Panc1 (cell line): ENCODE measurements at regions not wholly inside any gene's neighbourhood (a gene's known extent, or its start where the extent isn't known, plus 50 kb on each side); places are given as distances from the start of the nearest gene placed in this dataset.

Experiments
- ATAC-seq: fragments of 200-7000 bp; cut with Tn5 transposase; 2 replicates; pipeline ENCODE4 v1.9.1; 2020; ENCODE audit warnings: mild to moderate bottlenecking, moderate library complexity
- BruUV-seq: library from RNA; stranded (reverse); fragments of 400-500 nt; replicated peaks from 2 replicates; lab custom pipeline; 2021; lab: Mats Ljungman, UMichigan
- CTCF ChIA-PET: fragments of 300-600 bp; sonication (Branson Sonifier 250); formaldehyde crosslinking; loops from one replicate; lab custom pipeline; 2022; ENCODE audit warnings: antibody characterized with exemption; lab: Charles Lee
- POLR2A ChIA-PET: fragments of 300-600 bp; sonication (Branson Sonifier 250); formaldehyde crosslinking; loops from one replicate; lab custom pipeline; 2022; ENCODE audit warnings: antibody characterized with exemption; lab: Charles Lee
- DNase-seq: peaks from one replicate; pipeline ENCODE4 v3.0.0-alpha.2; 2010; ENCODE audit warnings: low read depth, low spot score
- H3K27ac ChIP-seq: 2 replicates; pipeline ENCODE4 v1.5.1; 2011; ENCODE audit warnings: mild to moderate bottlenecking, low read length, inconsistent platforms
- H3K27me3 ChIP-seq: fragments of 200-500 bp; sonication (Bioruptor generic); 2 replicates; pipeline ENCODE4 v1.6.0; 2014; ENCODE audit warnings: low read length, inconsistent platforms; ENCODE audit not compliant: control insufficient read depth, insufficient read depth
- H3K36me3 ChIP-seq: fragments of 200-500 bp; sonication (Bioruptor generic); 2 replicates; pipeline ENCODE4 v1.5.1; 2014; ENCODE audit warnings: inconsistent platforms, mild to moderate bottlenecking, low read length, moderate library complexity; ENCODE audit not compliant: control insufficient read depth, insufficient read depth
- H3K4me1 ChIP-seq: 2 replicates; pipeline ENCODE4 v1.5.1; 2011; ENCODE audit warnings: inconsistent platforms, mild to moderate bottlenecking, low read length, moderate library complexity; ENCODE audit not compliant: control insufficient read depth, insufficient read depth
- H3K4me3 ChIP-seq, 2 experiments: 2 replicates each; pipeline ENCODE4 v1.5.1; 2011 to 2012; ENCODE audit warnings: low read depth in 2 of 2, low read length in 2 of 2, mild to moderate bottlenecking in 2 of 2, inconsistent platforms in 1 of 2, moderate library complexity in 1 of 2
- H3K9me3 ChIP-seq: fragments of 200-500 bp; sonication (Bioruptor generic); 2 replicates; pipeline ENCODE4 v1.5.1; 2014; ENCODE audit warnings: low read depth, mild to moderate bottlenecking, inconsistent platforms, low read length, moderate library complexity; ENCODE audit not compliant: control insufficient read depth, insufficient read depth
- POLR2AphosphoS5 ChIP-seq: IDR thresholded peaks from 2 replicates; pipeline ENCODE4 v1.6.1; 2012; ENCODE audit warnings: mild to moderate bottlenecking, low read depth, low read length, moderate library complexity
- SIN3A ChIP-seq: IDR thresholded peaks from 2 replicates; pipeline ENCODE4 v1.6.1; 2012; ENCODE audit warnings: low read depth, mild to moderate bottlenecking, low read length, moderate library complexity, borderline replicate concordance; ENCODE audit not compliant: insufficient read depth
- TCF7L2 ChIP-seq: IDR thresholded peaks from 2 replicates; pipeline ENCODE4 v1.6.1; 2011; ENCODE audit warnings: mild to moderate bottlenecking, low read depth, low read length, inconsistent platforms
- in situ Hi-C: cut with HindIII; loops from 2 replicates; pipeline ENCODE4 v1.10.0; 2016; ENCODE audit warnings: low sequenced_read_pairs, low pct_unique_long_range_greater_than_20kb
- intact Hi-C: fragments of 100-400 bp; cut with micrococcal nuclease; formaldehyde crosslinking; loops from one replicate; pipeline ENCODE4 v1.10.0; 2022; ENCODE audit not compliant: unreplicated experiment
- TF ChIP-seq, protein P1 (sequence below), 2 experiments: IDR thresholded peaks; 2 replicates each; pipeline ENCODE4 v1.6.1; 2011 to 2012; ENCODE audit warnings: low read depth in 2 of 2, control low read depth in 1 of 2, low read length in 1 of 2, mild to moderate bottlenecking in 1 of 2, moderate library complexity in 1 of 2; ENCODE audit not compliant: insufficient read depth in 1 of 2
- TF ChIP-seq, protein P2 (sequence below): fragments of 450-650 bp; IDR thresholded peaks from 2 replicates; pipeline ENCODE4 v1.5.1; 2017; ENCODE audit warnings: mild to moderate bottlenecking

DNA sequence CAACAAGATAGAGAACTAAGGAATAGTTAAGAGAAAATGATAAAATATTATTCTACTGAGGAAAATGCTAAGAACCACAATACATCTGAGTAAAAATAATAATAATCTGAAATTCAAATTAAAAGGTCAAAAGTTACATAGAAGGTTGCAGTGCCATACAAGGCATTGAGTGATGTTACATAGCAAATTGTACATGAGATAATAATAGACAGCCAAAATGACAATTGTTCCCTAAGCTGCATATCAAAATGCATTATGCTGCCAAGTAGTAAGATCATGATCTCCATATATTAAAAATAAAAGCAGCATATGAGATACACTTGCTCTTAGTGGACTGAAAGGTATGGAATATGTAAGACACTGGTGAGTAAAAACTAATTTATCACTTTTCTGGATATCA, 547.7 kb downstream of the KCNT2 start:
- intact Hi-C loops (no loop called here), in situ Hi-C loops (no loop called here)
- H3K27ac ChIP-seq, result no peak overlapping the region
- ATAC-seq (no peak), DNase-seq (no peak)
- H3K36me3 ChIP-seq, result no peaks in the 10 kb centered on the region
- BruUV-seq, result no TSS peak
- ChIA-PET POLR2A (no interaction called here), CTCF (no interaction called here)
- no peaks in the 10 kb centered on the region for H3K9me3 ChIP-seq
- H3K4me3 ChIP-seq, result no peak overlapping the region
- H3K27me3 ChIP-seq, result no peaks in the 10 kb centered on the region
- TF ChIP-seq POLR2AphosphoS5 (no peak), SIN3A (no peak), TCF7L2 (no peak)
- TF ChIP-seq, protein P1, sequence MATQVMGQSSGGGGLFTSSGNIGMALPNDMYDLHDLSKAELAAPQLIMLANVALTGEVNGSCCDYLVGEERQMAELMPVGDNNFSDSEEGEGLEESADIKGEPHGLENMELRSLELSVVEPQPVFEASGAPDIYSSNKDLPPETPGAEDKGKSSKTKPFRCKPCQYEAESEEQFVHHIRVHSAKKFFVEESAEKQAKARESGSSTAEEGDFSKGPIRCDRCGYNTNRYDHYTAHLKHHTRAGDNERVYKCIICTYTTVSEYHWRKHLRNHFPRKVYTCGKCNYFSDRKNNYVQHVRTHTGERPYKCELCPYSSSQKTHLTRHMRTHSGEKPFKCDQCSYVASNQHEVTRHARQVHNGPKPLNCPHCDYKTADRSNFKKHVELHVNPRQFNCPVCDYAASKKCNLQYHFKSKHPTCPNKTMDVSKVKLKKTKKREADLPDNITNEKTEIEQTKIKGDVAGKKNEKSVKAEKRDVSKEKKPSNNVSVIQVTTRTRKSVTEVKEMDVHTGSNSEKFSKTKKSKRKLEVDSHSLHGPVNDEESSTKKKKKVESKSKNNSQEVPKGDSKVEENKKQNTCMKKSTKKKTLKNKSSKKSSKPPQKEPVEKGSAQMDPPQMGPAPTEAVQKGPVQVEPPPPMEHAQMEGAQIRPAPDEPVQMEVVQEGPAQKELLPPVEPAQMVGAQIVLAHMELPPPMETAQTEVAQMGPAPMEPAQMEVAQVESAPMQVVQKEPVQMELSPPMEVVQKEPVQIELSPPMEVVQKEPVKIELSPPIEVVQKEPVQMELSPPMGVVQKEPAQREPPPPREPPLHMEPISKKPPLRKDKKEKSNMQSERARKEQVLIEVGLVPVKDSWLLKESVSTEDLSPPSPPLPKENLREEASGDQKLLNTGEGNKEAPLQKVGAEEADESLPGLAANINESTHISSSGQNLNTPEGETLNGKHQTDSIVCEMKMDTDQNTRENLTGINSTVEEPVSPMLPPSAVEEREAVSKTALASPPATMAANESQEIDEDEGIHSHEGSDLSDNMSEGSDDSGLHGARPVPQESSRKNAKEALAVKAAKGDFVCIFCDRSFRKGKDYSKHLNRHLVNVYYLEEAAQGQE (IDR thresholded peaks at IDR 0.05; ENCODE audit: insufficient read depth in 1 of 2, low read depth in 2 of 2, low read length in 1 of 2), result no peak
- TF ChIP-seq, protein P2, sequence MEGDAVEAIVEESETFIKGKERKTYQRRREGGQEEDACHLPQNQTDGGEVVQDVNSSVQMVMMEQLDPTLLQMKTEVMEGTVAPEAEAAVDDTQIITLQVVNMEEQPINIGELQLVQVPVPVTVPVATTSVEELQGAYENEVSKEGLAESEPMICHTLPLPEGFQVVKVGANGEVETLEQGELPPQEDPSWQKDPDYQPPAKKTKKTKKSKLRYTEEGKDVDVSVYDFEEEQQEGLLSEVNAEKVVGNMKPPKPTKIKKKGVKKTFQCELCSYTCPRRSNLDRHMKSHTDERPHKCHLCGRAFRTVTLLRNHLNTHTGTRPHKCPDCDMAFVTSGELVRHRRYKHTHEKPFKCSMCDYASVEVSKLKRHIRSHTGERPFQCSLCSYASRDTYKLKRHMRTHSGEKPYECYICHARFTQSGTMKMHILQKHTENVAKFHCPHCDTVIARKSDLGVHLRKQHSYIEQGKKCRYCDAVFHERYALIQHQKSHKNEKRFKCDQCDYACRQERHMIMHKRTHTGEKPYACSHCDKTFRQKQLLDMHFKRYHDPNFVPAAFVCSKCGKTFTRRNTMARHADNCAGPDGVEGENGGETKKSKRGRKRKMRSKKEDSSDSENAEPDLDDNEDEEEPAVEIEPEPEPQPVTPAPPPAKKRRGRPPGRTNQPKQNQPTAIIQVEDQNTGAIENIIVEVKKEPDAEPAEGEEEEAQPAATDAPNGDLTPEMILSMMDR, result no peak
- H3K4me1 ChIP-seq, result no peaks in the 10 kb centered on the region

DNA sequence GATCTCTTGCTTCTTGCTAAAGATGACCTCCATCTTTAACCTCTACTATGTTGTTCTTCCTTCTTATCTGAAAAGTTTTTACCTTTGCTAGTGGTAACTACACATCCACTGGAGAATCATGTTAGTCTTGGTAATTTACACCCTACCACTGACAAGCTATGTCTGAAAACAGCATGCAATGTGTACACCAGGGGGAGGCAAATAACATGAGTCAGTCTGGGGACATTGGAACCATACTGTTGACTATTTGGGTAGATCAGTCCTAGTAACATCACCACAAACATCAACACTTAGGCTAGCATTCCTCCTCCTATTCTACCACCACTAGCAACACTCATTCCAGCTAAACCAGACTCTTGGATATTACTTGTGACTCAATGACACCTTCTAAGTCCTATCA, 549.0 kb downstream of the KCNT2 start:
- TF ChIP-seq, protein P2, result no peak
- TF ChIP-seq, protein P1 (IDR thresholded peaks at IDR 0.05; ENCODE audit: insufficient read depth in 1 of 2, low read depth in 2 of 2, low read length in 1 of 2), result no peak
- TF ChIP-seq SIN3A (no peak), TCF7L2 (no peak), POLR2AphosphoS5 (no peak)
- Histone ChIP-seq H3K36me3 (no peaks in the 10 kb centered on the region), H3K27ac (no peak overlapping the region), H3K4me3 (no peak overlapping the region), H3K9me3 (no peaks in the 10 kb centered on the region), H3K4me1 (no peaks in the 10 kb centered on the region), H3K27me3 (no peaks in the 10 kb centered on the region)
- in situ Hi-C loops (no loop called here), intact Hi-C loops (no loop called here)
- no TSS peak for BruUV-seq
- POLR2A ChIA-PET, result no interaction called here
- no peak for ATAC-seq
- CTCF ChIA-PET, result no interaction called here
- DNase-seq, result no peak
